Activated naive CD4-positive, alpha-beta T cell treated with anti-CD3 and anti-CD28 coated beads, Interleukin-2, amount 10 ng/mL, durations not matched to agents 7 days and 5 days (primary cell): ENCODE measurements at regions not wholly inside any gene's neighbourhood (a gene's known extent, or its start where the extent isn't known, plus 50 kb on each side); places are given as distances from the start of the nearest gene placed in this dataset.
"Not testable (repeated sequence)": the region's sequence is repeated elsewhere in the genome, so short reads cannot be mapped to it uniquely, and the experiment has no call there.

Experiments
- CTCF ChIA-PET: fragments of 350-600 bp; sonication (Branson Sonifier 250); formaldehyde crosslinking; loops from one replicate; lab custom pipeline; 2021; ENCODE audit warnings: antibody characterized with exemption; lab: Charles Lee
- DNase-seq: peaks from one replicate; pipeline ENCODE4 v3.0.0-alpha.2; 2020
- H3K27ac Mint-ChIP-seq: one replicate; pipeline ENCODE4 v1.8.0; 2021; ENCODE audit warnings: mild to moderate bottlenecking, moderate library complexity, mixed read lengths
- H3K27me3 Mint-ChIP-seq: one replicate; pipeline ENCODE4 v1.8.0; 2021; ENCODE audit warnings: mild to moderate bottlenecking, mixed read lengths
- H3K36me3 Mint-ChIP-seq: one replicate; pipeline ENCODE4 v1.8.0; 2021; ENCODE audit warnings: mixed read lengths
- H3K4me1 Mint-ChIP-seq: one replicate; pipeline ENCODE4 v1.8.0; 2021; ENCODE audit warnings: mixed read lengths
- H3K4me3 Mint-ChIP-seq: one replicate; pipeline ENCODE4 v1.8.0; 2021; ENCODE audit warnings: mild to moderate bottlenecking, moderate library complexity, mixed read lengths
- H3K9me3 Mint-ChIP-seq: one replicate; pipeline ENCODE4 v1.8.0; 2021; ENCODE audit warnings: mixed read lengths

DNA sequence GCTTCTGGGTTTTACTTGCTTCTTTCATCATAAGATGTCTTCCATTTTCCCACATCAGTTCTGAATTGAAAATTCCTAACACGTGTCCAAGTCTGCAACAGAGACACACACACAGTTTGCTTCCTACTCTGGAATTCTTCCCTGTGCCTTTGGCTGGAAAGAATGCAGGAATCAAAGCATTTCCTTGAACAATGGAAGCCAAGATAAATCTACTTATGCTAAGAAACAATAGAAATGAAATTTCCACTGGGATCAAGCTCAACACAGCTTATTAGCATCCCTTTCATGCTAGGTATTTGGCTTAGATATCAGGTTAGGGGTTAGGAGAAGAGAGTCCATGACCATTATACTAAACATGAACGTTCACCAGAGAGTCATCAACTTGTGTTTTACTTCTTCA, 101.1 kb upstream of the SCAF8 start:
- H3K36me3 Mint-ChIP-seq = no peaks in the 10 kb centered on the region
- H3K27ac Mint-ChIP-seq = no peak overlapping the region
- CTCF ChIA-PET = no interaction called here
- H3K4me1 Mint-ChIP-seq = no peaks in the 10 kb centered on the region
- H3K4me3 Mint-ChIP-seq = no peak overlapping the region
- H3K9me3 Mint-ChIP-seq = no peaks in the 10 kb centered on the region
- H3K27me3 Mint-ChIP-seq = no peaks in the 10 kb centered on the region
- DNase-seq = no peak

DNA sequence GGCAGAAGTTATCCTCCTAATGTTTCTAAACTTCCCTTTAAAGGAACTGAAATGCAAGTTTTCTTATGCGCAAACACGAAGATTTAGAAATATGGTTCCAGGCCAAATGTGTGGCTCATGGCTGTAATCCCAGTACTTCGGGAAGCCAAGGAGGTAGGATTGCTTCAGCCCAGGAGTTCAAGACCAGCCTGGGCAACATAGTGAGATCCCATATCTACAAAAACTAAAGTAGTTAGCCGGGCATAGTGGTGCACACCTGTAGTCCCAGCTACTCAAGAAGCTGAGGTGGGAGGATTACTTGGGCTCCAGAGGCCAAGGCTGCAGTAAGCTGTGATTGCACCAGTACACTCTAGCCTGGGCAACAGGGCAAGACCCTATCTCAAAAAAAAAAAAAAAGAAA, 95.8 kb upstream of the SCAF8 start:
- no peak for DNase-seq
- Mint-ChIP-seq H3K9me3 (peaks cover 1% of the 10 kb centered on the region), H3K27me3 (no peaks in the 10 kb centered on the region), H3K4me1 (no peaks in the 10 kb centered on the region), H3K27ac (no peak overlapping the region), H3K4me3 (no peak overlapping the region), H3K36me3 (no peaks in the 10 kb centered on the region)
- CTCF ChIA-PET = no interaction called here

DNA sequence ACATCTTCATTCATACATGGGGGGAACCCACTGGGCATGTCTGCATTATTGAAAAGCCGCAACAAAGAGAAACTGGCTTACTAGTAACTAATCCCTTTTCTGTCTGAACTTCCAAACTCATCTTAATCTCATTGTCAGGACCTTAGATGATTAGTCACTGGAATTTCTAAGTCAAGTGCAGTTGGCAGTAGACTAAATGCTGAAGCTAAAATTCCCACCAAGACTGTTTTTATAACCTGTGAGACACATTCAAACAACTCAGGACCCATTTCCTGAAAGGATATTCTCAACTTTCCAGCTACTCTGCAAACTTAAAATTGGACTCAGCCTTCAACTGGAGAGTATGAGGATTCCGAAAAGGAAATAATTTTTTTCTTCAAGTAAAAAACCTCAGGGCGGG, 94.8 kb upstream of the SCAF8 start:
- Mint-ChIP-seq H3K27me3 (no peaks in the 10 kb centered on the region), H3K4me3 (no peak overlapping the region), H3K9me3 (peaks cover 1% of the 10 kb centered on the region), H3K36me3 (no peaks in the 10 kb centered on the region), H3K27ac (no peak overlapping the region), H3K4me1 (no peaks in the 10 kb centered on the region)
- CTCF ChIA-PET = no interaction called here
- DNase-seq = no peak

- H3K9me3 Mint-ChIP-seq, DNase-seq, H3K4me1 Mint-ChIP-seq, H3K27ac Mint-ChIP-seq, H3K4me3 Mint-ChIP-seq, CTCF ChIA-PET, H3K36me3 Mint-ChIP-seq, H3K27me3 Mint-ChIP-seq: not testable (repeated sequence)
Measured at GRCh38 chr6:154639196-154639595, 94.0 kb upstream of the SCAF8 start.

DNA sequence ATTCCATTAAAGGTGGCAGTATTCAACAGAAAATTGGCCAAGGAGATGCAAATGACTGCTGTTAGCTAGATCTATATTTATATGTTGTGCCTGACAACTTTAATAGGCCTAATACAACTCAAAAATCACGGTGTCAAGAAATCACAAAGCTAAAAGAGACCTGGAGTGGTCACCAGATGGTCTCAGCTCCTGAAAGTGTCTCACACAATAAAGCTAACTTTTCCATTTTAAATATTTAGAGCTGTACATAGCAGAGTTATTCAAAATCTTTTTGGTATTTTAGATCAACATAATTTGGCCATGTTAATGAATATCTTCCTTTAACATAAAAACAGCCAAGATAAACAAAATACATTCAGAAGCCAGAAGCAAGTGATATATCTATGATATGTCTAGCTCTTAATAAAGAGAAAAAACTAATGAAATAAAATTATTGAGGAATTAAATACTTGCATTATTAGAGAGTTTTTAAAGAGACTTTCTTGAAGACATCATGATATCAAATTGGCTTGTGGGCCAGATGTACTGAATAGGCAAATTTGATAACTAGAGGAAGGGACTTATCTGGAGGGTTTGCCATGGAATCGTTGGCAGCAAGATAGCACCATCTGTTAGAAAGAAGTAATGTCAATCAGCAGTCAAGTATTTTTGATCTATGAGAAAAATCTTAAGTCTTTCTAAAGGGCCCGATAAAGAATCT, 84.9 kb upstream of the SCAF8 start:
- Mint-ChIP-seq H3K27me3 (no peaks in the 10 kb centered on the region), H3K4me3 (no peak overlapping the region), H3K4me1 (no peaks in the 10 kb centered on the region), H3K36me3 (no peaks in the 10 kb centered on the region), H3K9me3 (no peaks in the 10 kb centered on the region), H3K27ac (no peak overlapping the region)
- CTCF ChIA-PET = no interaction called here
- no peak for DNase-seq

DNA sequence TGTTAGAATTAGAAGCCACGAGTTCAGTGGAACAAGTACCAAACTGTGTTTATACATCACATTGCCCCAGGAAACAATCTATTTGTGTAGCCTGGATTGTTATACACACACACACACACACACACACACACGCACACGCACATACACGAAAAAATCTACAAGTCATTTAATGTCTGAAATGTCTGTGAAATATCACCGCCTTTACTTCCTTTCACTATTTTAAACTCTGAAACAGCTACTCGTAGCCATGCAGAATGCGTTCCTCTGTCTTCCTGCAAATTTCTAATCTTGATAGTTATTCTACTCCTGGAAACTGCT, 84.4 kb upstream of the SCAF8 start:
- H3K9me3 Mint-ChIP-seq = no peaks in the 10 kb centered on the region
- no peaks in the 10 kb centered on the region for H3K4me1 Mint-ChIP-seq
- H3K27ac Mint-ChIP-seq = no peak overlapping the region
- CTCF ChIA-PET = no interaction called here
- H3K36me3 Mint-ChIP-seq = no peaks in the 10 kb centered on the region
- DNase-seq = no peak
- no peaks in the 10 kb centered on the region for H3K27me3 Mint-ChIP-seq
- H3K4me3 Mint-ChIP-seq = no peak overlapping the region

- no peak overlapping the region for H3K27ac Mint-ChIP-seq
- H3K36me3 Mint-ChIP-seq = no peaks in the 10 kb centered on the region
- no peaks in the 10 kb centered on the region for H3K9me3 Mint-ChIP-seq
- no peaks in the 10 kb centered on the region for H3K27me3 Mint-ChIP-seq
- no peak overlapping the region for H3K4me3 Mint-ChIP-seq
- no peaks in the 10 kb centered on the region for H3K4me1 Mint-ChIP-seq
- DNase-seq = no peak
- CTCF ChIA-PET = interaction anchor here (0.6 kb wide), 1 partner anchor 720 kb away, joined by 3 read pairs; no protein-coding TSS in a partner anchor
Measured at GRCh38 chr6:154649721-154650120, 83.5 kb upstream of the SCAF8 start.

- H3K27ac Mint-ChIP-seq = no peak overlapping the region
- no peak for DNase-seq
- H3K27me3 Mint-ChIP-seq = no peaks in the 10 kb centered on the region
- no peaks in the 10 kb centered on the region for H3K9me3 Mint-ChIP-seq
- CTCF ChIA-PET = no interaction called here
- H3K4me1 Mint-ChIP-seq = no peaks in the 10 kb centered on the region
- H3K36me3 Mint-ChIP-seq = no peaks in the 10 kb centered on the region
- no peak overlapping the region for H3K4me3 Mint-ChIP-seq
Measured at GRCh38 chr6:154650351-154650750, 82.9 kb upstream of the SCAF8 start.

- Mint-ChIP-seq H3K27ac (no peak overlapping the region), H3K36me3 (no peaks in the 10 kb centered on the region), H3K27me3 (no peaks in the 10 kb centered on the region), H3K9me3 (no peaks in the 10 kb centered on the region), H3K4me3 (no peak overlapping the region), H3K4me1 (no peaks in the 10 kb centered on the region)
- no peak for DNase-seq
- CTCF ChIA-PET = interaction anchor here (0.6 kb wide), 1 partner anchor 24 kb away, joined by 3 read pairs; no protein-coding TSS in a partner anchor
Measured at GRCh38 chr6:154651656-154652055, 81.6 kb upstream of the SCAF8 start.

GRCh38 chr6:154653385-154653784, 79.8 kb upstream of the SCAF8 start:
- no peaks in the 10 kb centered on the region for H3K4me1 Mint-ChIP-seq
- no peaks in the 10 kb centered on the region for H3K27me3 Mint-ChIP-seq
- H3K4me3 Mint-ChIP-seq = no peak overlapping the region
- no peak for DNase-seq
- CTCF ChIA-PET = no interaction called here
- no peak overlapping the region for H3K27ac Mint-ChIP-seq
- H3K9me3 Mint-ChIP-seq = no peaks in the 10 kb centered on the region
- no peaks in the 10 kb centered on the region for H3K36me3 Mint-ChIP-seq

- Mint-ChIP-seq H3K36me3 (no peaks in the 10 kb centered on the region), H3K27me3 (no peaks in the 10 kb centered on the region), H3K4me1 (no peaks in the 10 kb centered on the region), H3K4me3 (no peak overlapping the region), H3K27ac (no peak overlapping the region), H3K9me3 (no peaks in the 10 kb centered on the region)
- CTCF ChIA-PET = no interaction called here
- no peak for DNase-seq
Measured at GRCh38 chr6:154653853-154654252, 79.4 kb upstream of the SCAF8 start.

GRCh38 chr6:154656660-154657059, 76.6 kb upstream of the SCAF8 start:
- Mint-ChIP-seq H3K9me3 (no peaks in the 10 kb centered on the region), H3K4me3 (no peak overlapping the region), H3K36me3 (no peaks in the 10 kb centered on the region), H3K27me3 (no peaks in the 10 kb centered on the region), H3K4me1 (no peaks in the 10 kb centered on the region), H3K27ac (no peak overlapping the region)
- CTCF ChIA-PET = no interaction called here
- no peak for DNase-seq

GRCh38 chr6:154661768-154662167, 71.4 kb upstream of the SCAF8 start:
- Mint-ChIP-seq H3K4me3 (no peak overlapping the region), H3K27ac (no peak overlapping the region), H3K27me3 (no peaks in the 10 kb centered on the region), H3K36me3 (no peaks in the 10 kb centered on the region), H3K9me3 (no peaks in the 10 kb centered on the region), H3K4me1 (no peaks in the 10 kb centered on the region)
- DNase-seq = no peak
- CTCF ChIA-PET = no interaction called here

DNA sequence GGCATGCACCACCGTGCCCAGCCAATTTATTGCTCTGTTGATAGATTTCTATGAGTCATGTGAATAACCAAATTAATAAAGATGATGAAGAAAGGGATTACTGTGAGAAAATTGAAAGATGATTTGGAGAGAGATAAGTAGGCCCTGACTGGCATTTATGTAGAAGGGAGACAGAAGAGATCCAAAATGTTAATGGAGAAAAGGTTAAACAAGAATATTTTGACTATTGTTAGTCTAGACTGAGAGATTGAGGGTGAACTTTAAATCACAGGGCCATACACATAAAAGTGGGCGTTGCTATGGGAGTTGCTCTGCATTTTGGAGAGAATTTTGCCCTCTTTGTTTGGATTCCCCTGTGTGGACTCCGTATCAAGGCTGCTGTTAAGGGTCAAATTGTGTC, 68.9 kb upstream of the SCAF8 start:
- no peaks in the 10 kb centered on the region for H3K36me3 Mint-ChIP-seq
- DNase-seq = no peak
- CTCF ChIA-PET = no interaction called here
- no peaks in the 10 kb centered on the region for H3K9me3 Mint-ChIP-seq
- peaks cover 5% of the 10 kb centered on the region for H3K27me3 Mint-ChIP-seq
- H3K4me1 Mint-ChIP-seq = no peaks in the 10 kb centered on the region
- no peak overlapping the region for H3K4me3 Mint-ChIP-seq
- no peak overlapping the region for H3K27ac Mint-ChIP-seq

GRCh38 chr6:154668156-154668555, 65.1 kb upstream of the SCAF8 start:
- Mint-ChIP-seq H3K36me3 (no peaks in the 10 kb centered on the region), H3K27me3 (peaks cover 14% of the 10 kb centered on the region), H3K4me3 (no peak overlapping the region), H3K4me1 (no peaks in the 10 kb centered on the region), H3K27ac (no peak overlapping the region), H3K9me3 (no peaks in the 10 kb centered on the region)
- CTCF ChIA-PET = no interaction called here
- no peak for DNase-seq

- CTCF ChIA-PET = no interaction called here
- Mint-ChIP-seq H3K4me3 (no peak overlapping the region), H3K9me3 (no peaks in the 10 kb centered on the region), H3K27me3 (peaks cover 14% of the 10 kb centered on the region), H3K4me1 (no peaks in the 10 kb centered on the region), H3K36me3 (no peaks in the 10 kb centered on the region), H3K27ac (no peak overlapping the region)
- DNase-seq = no peak
Measured at GRCh38 chr6:154672086-154672485, 61.1 kb upstream of the SCAF8 start.
